ENCODE measurements at regions not wholly inside any gene's neighbourhood (a gene's known extent, or its start where the extent isn't known, plus 50 kb on each side); places are given as distances from the start of the nearest gene placed in this dataset.
A peak's percentile ranks its signal among the peaks of the same experiment; 100 is the strongest.

DNA sequence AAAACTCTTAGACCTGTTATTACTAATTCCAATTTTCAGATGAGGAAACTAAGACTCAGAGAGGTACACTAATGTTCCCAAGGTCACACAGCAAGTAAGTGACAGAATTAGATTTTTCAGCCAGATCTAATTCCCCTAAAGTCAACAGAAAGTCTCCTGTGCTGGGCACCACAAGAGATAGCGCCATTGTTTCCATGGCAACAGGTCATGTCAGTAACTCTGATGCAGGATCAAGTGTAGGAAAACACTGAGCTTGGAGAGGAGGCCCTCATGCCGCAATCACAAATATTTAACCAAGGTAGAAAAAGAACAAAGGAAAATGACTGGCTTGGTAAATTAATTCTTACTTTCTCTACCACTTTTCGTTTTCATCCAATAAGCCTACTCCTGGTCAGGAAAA lies 166.0 kb upstream of the CDH13 start:
- WGBS, 2 donors, result 38% methylated on average over 3 of the region's 3 CpGs
- no peaks in the 10 kb centered on the region for H3K36me3 ChIP-seq
- no peak overlapping the region for H3K4me3 ChIP-seq
- H3K27me3 ChIP-seq, result no peaks in the 10 kb centered on the region
- H3K27ac ChIP-seq, result no peak overlapping the region
- DNase-seq, result no peak
- H3K4me1 ChIP-seq, result no peaks in the 10 kb centered on the region
- no peaks in the 10 kb centered on the region for H3K9me3 ChIP-seq
- TF ChIP-seq, protein P1, sequence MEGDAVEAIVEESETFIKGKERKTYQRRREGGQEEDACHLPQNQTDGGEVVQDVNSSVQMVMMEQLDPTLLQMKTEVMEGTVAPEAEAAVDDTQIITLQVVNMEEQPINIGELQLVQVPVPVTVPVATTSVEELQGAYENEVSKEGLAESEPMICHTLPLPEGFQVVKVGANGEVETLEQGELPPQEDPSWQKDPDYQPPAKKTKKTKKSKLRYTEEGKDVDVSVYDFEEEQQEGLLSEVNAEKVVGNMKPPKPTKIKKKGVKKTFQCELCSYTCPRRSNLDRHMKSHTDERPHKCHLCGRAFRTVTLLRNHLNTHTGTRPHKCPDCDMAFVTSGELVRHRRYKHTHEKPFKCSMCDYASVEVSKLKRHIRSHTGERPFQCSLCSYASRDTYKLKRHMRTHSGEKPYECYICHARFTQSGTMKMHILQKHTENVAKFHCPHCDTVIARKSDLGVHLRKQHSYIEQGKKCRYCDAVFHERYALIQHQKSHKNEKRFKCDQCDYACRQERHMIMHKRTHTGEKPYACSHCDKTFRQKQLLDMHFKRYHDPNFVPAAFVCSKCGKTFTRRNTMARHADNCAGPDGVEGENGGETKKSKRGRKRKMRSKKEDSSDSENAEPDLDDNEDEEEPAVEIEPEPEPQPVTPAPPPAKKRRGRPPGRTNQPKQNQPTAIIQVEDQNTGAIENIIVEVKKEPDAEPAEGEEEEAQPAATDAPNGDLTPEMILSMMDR (IDR thresholded peaks at IDR 0.05), result no peak
- no peak for ATAC-seq
- intact Hi-C loops (cut with DNase I), result no loop called here
- FAIRE-seq, result no peak

- H3K36me3 ChIP-seq, result no peaks in the 10 kb centered on the region
- no peaks in the 10 kb centered on the region for H3K27me3 ChIP-seq
- WGBS, 2 donors, result 35 to 50% methylated on average over 11 of the region's 11 CpGs
- H3K4me3 ChIP-seq, result no peak overlapping the region
- ATAC-seq, result no peak
- TF ChIP-seq, protein P1 (IDR thresholded peaks at IDR 0.05), result no peak
- H3K9me3 ChIP-seq, result no peaks in the 10 kb centered on the region
- H3K27ac ChIP-seq, result no peak overlapping the region
- no peaks in the 10 kb centered on the region for H3K4me1 ChIP-seq
- no peak for DNase-seq
- intact Hi-C loops (cut with DNase I), result loop anchor here in 2 of 3 donors (10.0 kb wide), 1 partner anchor 195 kb away; no protein-coding TSS in a partner anchor
- FAIRE-seq, result no peak
Observed at GRCh38 chr16:82459580-82460256, 167.1 kb upstream of the CDH13 start.

DNA sequence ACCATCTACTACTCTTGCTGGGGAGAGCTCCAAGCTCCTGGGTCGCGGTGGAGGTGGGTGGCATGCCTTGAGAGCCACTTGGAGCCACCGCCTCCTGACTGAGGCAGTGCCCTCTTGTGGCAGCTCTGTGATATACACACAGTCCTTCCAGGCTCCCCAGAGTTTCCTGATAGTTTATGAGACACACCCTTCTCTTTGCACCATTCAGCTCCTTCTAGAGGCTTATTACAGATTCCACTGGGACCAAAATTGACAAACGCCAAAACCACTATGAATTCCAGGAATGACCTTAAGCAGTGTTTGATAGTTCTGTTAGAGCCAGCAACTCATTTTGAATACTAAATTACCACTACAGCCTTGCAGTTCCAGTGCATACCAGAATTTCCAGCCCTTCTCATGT lies 170.1 kb upstream of the CDH13 start:
- WGBS, 2 donors, result 3 to 6% methylated on average over 4 of the region's 4 CpGs
- FAIRE-seq, result no peak
- H3K4me1 ChIP-seq, result no peaks in the 10 kb centered on the region

GRCh38 chr16:82454566-82454965 lies 172.2 kb upstream of the CDH13 start:
- TF ChIP-seq, protein P1 (IDR thresholded peaks at IDR 0.05), result no peak
- FAIRE-seq (no peak), DNase-seq (no peak), ATAC-seq (no peak)
- Histone ChIP-seq H3K27ac (no peak overlapping the region), H3K4me3 (no peak overlapping the region), H3K36me3 (no peaks in the 10 kb centered on the region), H3K9me3 (no peaks in the 10 kb centered on the region), H3K27me3 (no peaks in the 10 kb centered on the region), H3K4me1 (no peaks in the 10 kb centered on the region)
- intact Hi-C loops (cut with DNase I), result loop anchor here in 2 of 3 donors (10.0 kb wide), 1 partner anchor 190 kb away; no protein-coding TSS in a partner anchor
- WGBS, 2 donors, result 65 to 69% methylated on average over 6 of the region's 6 CpGs

More for the DNA sequence above, 170.1 kb upstream of the CDH13 start:
- H3K27ac ChIP-seq, result no peak overlapping the region
- DNase-seq (peak; percentile 16 to 77 (median 58)), ATAC-seq (peak; percentile 63 to 92 (median 91))
- no peak overlapping the region for H3K4me3 ChIP-seq
- TF ChIP-seq, protein P1 (IDR thresholded peaks at IDR 0.05), result peak; percentile 58 to 81 (median 75)
- no peaks in the 10 kb centered on the region for H3K9me3 ChIP-seq
- no peaks in the 10 kb centered on the region for H3K27me3 ChIP-seq
- intact Hi-C loops (cut with DNase I), result loop anchor here in 2 of 3 donors (10.0 kb wide), 1 partner anchor 192 kb away; no protein-coding TSS in a partner anchor
- no peaks in the 10 kb centered on the region for H3K36me3 ChIP-seq

DNA sequence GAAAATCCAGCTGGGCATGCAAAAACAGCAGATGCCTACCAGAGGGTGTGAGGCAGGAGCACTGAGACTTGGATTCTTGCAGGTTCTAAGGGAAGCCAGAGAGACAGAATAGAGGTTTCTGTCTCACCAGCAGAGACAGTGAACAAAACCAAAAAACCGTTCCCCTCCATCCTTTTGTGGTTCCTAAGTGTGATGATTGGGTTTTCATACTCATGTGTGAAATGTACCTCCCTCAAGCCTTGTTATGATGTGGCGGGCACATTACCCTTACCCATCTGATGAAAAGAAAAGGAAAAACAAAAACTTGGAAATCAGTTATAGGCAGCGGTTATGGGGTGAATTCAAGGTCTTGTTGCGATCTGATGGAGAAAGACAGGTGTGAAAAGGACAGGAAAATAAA lies 172.6 kb upstream of the CDH13 start:
- WGBS, 2 donors, result 60 to 84% methylated on average over 4 of the region's 4 CpGs
- H3K27me3 ChIP-seq, result no peaks in the 10 kb centered on the region
- no peak for FAIRE-seq
- DNase-seq, result no peak
- H3K4me3 ChIP-seq, result no peak overlapping the region
- intact Hi-C loops (cut with DNase I), result loop anchor here in 2 of 3 donors (10.0 kb wide), 1 partner anchor 189 kb away; no protein-coding TSS in a partner anchor
- no peak for ATAC-seq
- H3K4me1 ChIP-seq, result no peaks in the 10 kb centered on the region
- H3K27ac ChIP-seq, result no peak overlapping the region
- TF ChIP-seq, protein P1 (IDR thresholded peaks at IDR 0.05), result no peak
- no peaks in the 10 kb centered on the region for H3K9me3 ChIP-seq
- no peaks in the 10 kb centered on the region for H3K36me3 ChIP-seq
